Panc1 (cell line): ENCODE measurements at regions not wholly inside any gene's neighbourhood (a gene's known extent, or its start where the extent isn't known, plus 50 kb on each side); places are given as distances from the start of the nearest gene placed in this dataset.

ENCODE experiments used
- CTCF ChIP-seq: fragments of 450-650 bp; IDR thresholded peaks from 2 replicates; pipeline ENCODE4 v1.5.1; 2017; ENCODE audit warnings: mild to moderate bottlenecking
- POLR2AphosphoS5 ChIP-seq: IDR thresholded peaks from 2 replicates; pipeline ENCODE4 v1.6.1; 2012; ENCODE audit warnings: mild to moderate bottlenecking, low read depth, low read length, moderate library complexity
- REST ChIP-seq, 2 experiments: IDR thresholded peaks; 2 replicates each; pipeline ENCODE4 v1.6.1; 2011 to 2012; ENCODE audit warnings: low read depth in 2 of 2, control low read depth in 1 of 2, low read length in 1 of 2, mild to moderate bottlenecking in 1 of 2, moderate library complexity in 1 of 2; ENCODE audit not compliant: insufficient read depth in 1 of 2
- SIN3A ChIP-seq: IDR thresholded peaks from 2 replicates; pipeline ENCODE4 v1.6.1; 2012; ENCODE audit warnings: low read depth, mild to moderate bottlenecking, low read length, moderate library complexity, borderline replicate concordance; ENCODE audit not compliant: insufficient read depth
- TCF7L2 ChIP-seq: IDR thresholded peaks from 2 replicates; pipeline ENCODE4 v1.6.1; 2011; ENCODE audit warnings: mild to moderate bottlenecking, low read depth, low read length, inconsistent platforms

- TF ChIP-seq CTCF (no peak), SIN3A (no peak), REST (IDR thresholded peaks at IDR 0.05; ENCODE audit: insufficient read depth in 1 of 2, low read depth in 2 of 2, low read length in 1 of 2) (no peak), POLR2AphosphoS5 (no peak), TCF7L2 (no peak)
Observed at GRCh38 chr11:122190768-122191167, 74.8 kb upstream of the BLID start.
